RPMI7951 (cell line): ENCODE measurements at regions not wholly inside any gene's neighbourhood (a gene's known extent, or its start where the extent isn't known, plus 50 kb on each side); places are given as distances from the start of the nearest gene placed in this dataset.
"Not testable (repeated sequence)": the region's sequence is repeated elsewhere in the genome, so short reads cannot be mapped to it uniquely, and the experiment has no call there.

Source experiments
- DNase-seq: peaks from one replicate; pipeline ENCODE4 v3.0.0-alpha.2; 2012; ENCODE audit warnings: low read depth

- peak; percentile 3 for DNase-seq
Observed at GRCh38 chr10:22158426-22158825, 59.4 kb downstream of the EBLN1 start.

- DNase-seq = no peak
Observed at GRCh38 chr10:22156750-22157149, 61.1 kb downstream of the EBLN1 start.

- DNase-seq = no peak
Observed at GRCh38 chr10:22152403-22152802, 65.4 kb downstream of the EBLN1 start.

GRCh38 chr10:22150842-22151241 is 67.0 kb downstream of the EBLN1 start:
- DNase-seq = no peak

- DNase-seq = no peak
Observed at GRCh38 chr10:22148961-22149360, 68.9 kb downstream of the EBLN1 start.

GRCh38 chr10:22145873-22146272 is 71.9 kb downstream of the EBLN1 start:
- DNase-seq = not testable (repeated sequence)

- no peak for DNase-seq
Observed at GRCh38 chr10:22137542-22137941, 80.3 kb downstream of the EBLN1 start.

- DNase-seq = no peak
Observed at GRCh38 chr10:22135591-22135990, 82.2 kb downstream of the EBLN1 start.

GRCh38 chr10:22133749-22134624 is 83.8 kb downstream of the EBLN1 start:
- DNase-seq = no peak

- not testable (repeated sequence) for DNase-seq
Observed at GRCh38 chr10:22130824-22131223, 87.0 kb downstream of the EBLN1 start.

GRCh38 chr10:22129612-22130011 is 88.2 kb downstream of the EBLN1 start:
- not testable (repeated sequence) for DNase-seq

- not testable (repeated sequence) for DNase-seq
Observed at GRCh38 chr10:22121181-22121580, 96.6 kb downstream of the EBLN1 start.

GRCh38 chr10:22120072-22120471 is 97.7 kb downstream of the EBLN1 start:
- DNase-seq = not testable (repeated sequence)

- not testable (repeated sequence) for DNase-seq
Observed at GRCh38 chr10:22119575-22119974, 98.2 kb downstream of the EBLN1 start.

- DNase-seq = no peak
Observed at GRCh38 chr10:22111705-22112104, 106.1 kb downstream of the EBLN1 start.

GRCh38 chr10:22111260-22111659 is 106.6 kb downstream of the EBLN1 start:
- DNase-seq = no peak

- no peak for DNase-seq
Observed at GRCh38 chr10:22110761-22111160, 107.1 kb downstream of the EBLN1 start.

- no peak for DNase-seq
Observed at GRCh38 chr10:22105270-22105669, 101.7 kb upstream of the DNAJC1 start.

GRCh38 chr10:22103701-22104470 is 100.4 kb upstream of the DNAJC1 start:
- no peak for DNase-seq

- no peak for DNase-seq
Observed at GRCh38 chr10:22097696-22098095, 94.2 kb upstream of the DNAJC1 start.

- DNase-seq = not testable (repeated sequence)
Observed at GRCh38 chr10:22091260-22091659, 87.7 kb upstream of the DNAJC1 start.

GRCh38 chr10:22087402-22087738 is 83.8 kb upstream of the DNAJC1 start:
- no peak for DNase-seq
